ENCODE measurements at regions not wholly inside any gene's neighbourhood (a gene's known extent, or its start where the extent isn't known, plus 50 kb on each side); places are given as distances from the start of the nearest gene placed in this dataset.

DNA sequence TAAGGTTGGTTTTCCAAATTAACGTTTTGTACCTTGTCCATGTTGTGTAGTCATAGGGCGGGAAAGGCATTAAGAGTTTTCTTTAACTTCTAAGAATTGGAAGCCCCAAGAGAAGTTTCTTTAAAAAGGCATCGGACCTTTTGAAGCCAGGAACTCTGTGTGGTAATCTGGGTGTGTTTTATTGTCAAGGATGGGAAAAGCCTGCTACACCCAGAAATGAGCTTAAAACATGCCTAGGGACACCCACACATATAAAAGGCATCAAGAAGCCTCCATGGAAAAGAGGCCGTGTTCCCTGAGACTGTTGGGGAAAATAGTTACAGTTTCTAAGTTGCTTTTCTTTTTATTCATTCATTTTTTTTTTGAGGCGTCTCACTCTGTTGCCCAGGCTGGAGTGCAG is 81.0 kb upstream of the PTHLH start:
- TF ChIP-seq ELF1 (IDR thresholded peaks at IDR 0.05; ENCODE audit: borderline replicate concordance, low read depth) (no peak), CBX3 (IDR thresholded peaks at IDR 0.05; ENCODE audit: low read depth) (no peak), CEBPB (IDR thresholded peaks at IDR 0.05; ENCODE audit: low read depth) (no peak), SRF (IDR thresholded peaks at IDR 0.05; ENCODE audit: low read depth) (no peak), FOSL1 (IDR thresholded peaks at IDR 0.05; ENCODE audit: low read depth) (no peak), YY1 (IDR thresholded peaks at IDR 0.05; ENCODE audit: extremely low read depth, insufficient replicate concordance, low read depth, low read length) (no peak), ZNF274 (IDR thresholded peaks at IDR 0.05; ENCODE audit: low read depth, low read length) (no peak)
- no peak overlapping the region for H3K4me3 ChIP-seq (replicated peaks in 1 of 2; ENCODE audit: low read depth in 1 of 2, low read length in 2 of 2)
- no peaks in the 10 kb centered on the region for H3K9me3 ChIP-seq (ENCODE audit: control insufficient read depth in 1 of 2, insufficient read depth in 1 of 2, low read depth in 1 of 2, low read length in 2 of 2)
- no peaks in the 10 kb centered on the region for H3K36me3 ChIP-seq (ENCODE audit: control insufficient read depth in 1 of 2, insufficient read depth in 2 of 2, low read length in 2 of 2)
- no peaks in the 10 kb centered on the region for H3K4me1 ChIP-seq (ENCODE audit: control insufficient read depth in 1 of 2, insufficient read depth in 2 of 2, low read length in 2 of 2)
- no peaks in the 10 kb centered on the region for H3K9me2 ChIP-seq (ENCODE audit: insufficient read depth)
- no peak overlapping the region for H3K4me2 ChIP-seq (ENCODE audit: low read length)
- H3K27ac ChIP-seq (ENCODE audit: low read depth, low read length) = no peak overlapping the region
- intact Hi-C loops (cut with micrococcal nuclease) = no loop called here
- no TSS peak for BruUV-seq (replicated peaks)
- no peak for DNase-seq (ENCODE audit: low read depth, low spot score)
- H3K27me3 ChIP-seq (ENCODE audit: insufficient read depth, low read length) = no peaks in the 10 kb centered on the region
- no peaks in the 10 kb centered on the region for H3K79me2 ChIP-seq (ENCODE audit: insufficient read depth, low read length)
- POLR2A ChIA-PET = no interaction called here
- RAD21 ChIA-PET (ENCODE audit: low non-redundant PET in 1 of 2, low total read pairs in 2 of 2, uncharacterized antibody in 2 of 2, unreplicated experiment in 2 of 2) = no interaction called here
- no peak overlapping the region for H2AFZ ChIP-seq (ENCODE audit: low read depth, low read length, poor library complexity, severe bottlenecking)
- ATAC-seq = no peak
- no peak overlapping the region for H3K9ac ChIP-seq (ENCODE audit: low read length)
- CTCF ChIA-PET = no interaction called here
- H4K20me1 ChIP-seq (ENCODE audit: insufficient read depth) = no peaks in the 10 kb centered on the region

DNA sequence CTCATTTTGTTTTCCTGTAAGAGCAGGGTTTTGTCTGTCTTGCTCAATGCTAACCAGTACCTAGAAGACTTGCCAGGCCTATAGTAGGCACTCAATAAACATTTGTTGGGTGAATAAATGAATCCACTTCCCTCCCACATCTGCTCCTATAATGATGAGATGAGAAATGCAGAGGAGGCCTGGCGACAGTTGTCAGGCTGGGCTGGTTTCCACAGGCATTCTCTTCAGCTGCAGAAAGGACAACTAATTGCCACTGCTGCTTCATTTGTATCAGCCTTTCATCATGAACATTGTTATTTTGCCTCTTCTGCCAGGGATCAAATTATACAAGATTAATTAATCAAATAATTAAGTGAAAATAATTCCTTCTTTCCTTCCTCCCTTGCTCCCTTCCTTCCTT is 82.0 kb upstream of the PTHLH start:
- H2AFZ ChIP-seq (ENCODE audit: low read depth, low read length, poor library complexity, severe bottlenecking) = no peak overlapping the region
- intact Hi-C loops (cut with micrococcal nuclease) = no loop called here
- TF ChIP-seq ZNF274 (IDR thresholded peaks at IDR 0.05; ENCODE audit: low read depth, low read length) (no peak), EZH2phosphoT487 (IDR thresholded peaks at IDR 0.05; ENCODE audit: borderline replicate concordance) (no peak), EGR1 (IDR thresholded peaks at IDR 0.05; ENCODE audit: low read depth) (no peak), POLR2A (IDR thresholded peaks at IDR 0.05; ENCODE audit: borderline replicate concordance, extremely low read depth, insufficient read depth, insufficient read length) (no peak), SRF (IDR thresholded peaks at IDR 0.05; ENCODE audit: low read depth) (no peak), RAD21 (IDR thresholded peaks at IDR 0.05; ENCODE audit: low read depth) (no peak), SP1 (IDR thresholded peaks at IDR 0.05; ENCODE audit: low read depth) (no peak), JUND (IDR thresholded peaks at IDR 0.05) (no peak), CBX3 (IDR thresholded peaks at IDR 0.05; ENCODE audit: low read depth) (no peak)
- TF ChIP-seq, protein P1, sequence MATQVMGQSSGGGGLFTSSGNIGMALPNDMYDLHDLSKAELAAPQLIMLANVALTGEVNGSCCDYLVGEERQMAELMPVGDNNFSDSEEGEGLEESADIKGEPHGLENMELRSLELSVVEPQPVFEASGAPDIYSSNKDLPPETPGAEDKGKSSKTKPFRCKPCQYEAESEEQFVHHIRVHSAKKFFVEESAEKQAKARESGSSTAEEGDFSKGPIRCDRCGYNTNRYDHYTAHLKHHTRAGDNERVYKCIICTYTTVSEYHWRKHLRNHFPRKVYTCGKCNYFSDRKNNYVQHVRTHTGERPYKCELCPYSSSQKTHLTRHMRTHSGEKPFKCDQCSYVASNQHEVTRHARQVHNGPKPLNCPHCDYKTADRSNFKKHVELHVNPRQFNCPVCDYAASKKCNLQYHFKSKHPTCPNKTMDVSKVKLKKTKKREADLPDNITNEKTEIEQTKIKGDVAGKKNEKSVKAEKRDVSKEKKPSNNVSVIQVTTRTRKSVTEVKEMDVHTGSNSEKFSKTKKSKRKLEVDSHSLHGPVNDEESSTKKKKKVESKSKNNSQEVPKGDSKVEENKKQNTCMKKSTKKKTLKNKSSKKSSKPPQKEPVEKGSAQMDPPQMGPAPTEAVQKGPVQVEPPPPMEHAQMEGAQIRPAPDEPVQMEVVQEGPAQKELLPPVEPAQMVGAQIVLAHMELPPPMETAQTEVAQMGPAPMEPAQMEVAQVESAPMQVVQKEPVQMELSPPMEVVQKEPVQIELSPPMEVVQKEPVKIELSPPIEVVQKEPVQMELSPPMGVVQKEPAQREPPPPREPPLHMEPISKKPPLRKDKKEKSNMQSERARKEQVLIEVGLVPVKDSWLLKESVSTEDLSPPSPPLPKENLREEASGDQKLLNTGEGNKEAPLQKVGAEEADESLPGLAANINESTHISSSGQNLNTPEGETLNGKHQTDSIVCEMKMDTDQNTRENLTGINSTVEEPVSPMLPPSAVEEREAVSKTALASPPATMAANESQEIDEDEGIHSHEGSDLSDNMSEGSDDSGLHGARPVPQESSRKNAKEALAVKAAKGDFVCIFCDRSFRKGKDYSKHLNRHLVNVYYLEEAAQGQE (IDR thresholded peaks at IDR 0.05; ENCODE audit: low read depth) = no peak
- TF ChIP-seq, protein P2, sequence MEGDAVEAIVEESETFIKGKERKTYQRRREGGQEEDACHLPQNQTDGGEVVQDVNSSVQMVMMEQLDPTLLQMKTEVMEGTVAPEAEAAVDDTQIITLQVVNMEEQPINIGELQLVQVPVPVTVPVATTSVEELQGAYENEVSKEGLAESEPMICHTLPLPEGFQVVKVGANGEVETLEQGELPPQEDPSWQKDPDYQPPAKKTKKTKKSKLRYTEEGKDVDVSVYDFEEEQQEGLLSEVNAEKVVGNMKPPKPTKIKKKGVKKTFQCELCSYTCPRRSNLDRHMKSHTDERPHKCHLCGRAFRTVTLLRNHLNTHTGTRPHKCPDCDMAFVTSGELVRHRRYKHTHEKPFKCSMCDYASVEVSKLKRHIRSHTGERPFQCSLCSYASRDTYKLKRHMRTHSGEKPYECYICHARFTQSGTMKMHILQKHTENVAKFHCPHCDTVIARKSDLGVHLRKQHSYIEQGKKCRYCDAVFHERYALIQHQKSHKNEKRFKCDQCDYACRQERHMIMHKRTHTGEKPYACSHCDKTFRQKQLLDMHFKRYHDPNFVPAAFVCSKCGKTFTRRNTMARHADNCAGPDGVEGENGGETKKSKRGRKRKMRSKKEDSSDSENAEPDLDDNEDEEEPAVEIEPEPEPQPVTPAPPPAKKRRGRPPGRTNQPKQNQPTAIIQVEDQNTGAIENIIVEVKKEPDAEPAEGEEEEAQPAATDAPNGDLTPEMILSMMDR (IDR thresholded peaks at IDR 0.05 in 2 of 3, conservative IDR thresholded peaks at IDR 0.05 in 1 of 3; ENCODE audit: borderline replicate concordance in 1 of 3, insufficient read depth in 1 of 3, low read depth in 2 of 3, low read length in 2 of 3) = no peak
- TF ChIP-seq, protein P3, sequence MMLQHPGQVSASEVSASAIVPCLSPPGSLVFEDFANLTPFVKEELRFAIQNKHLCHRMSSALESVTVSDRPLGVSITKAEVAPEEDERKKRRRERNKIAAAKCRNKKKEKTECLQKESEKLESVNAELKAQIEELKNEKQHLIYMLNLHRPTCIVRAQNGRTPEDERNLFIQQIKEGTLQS (IDR thresholded peaks at IDR 0.05) = no peak

More for the DNA sequence above, 82.0 kb upstream of the PTHLH start:
- no peaks in the 10 kb centered on the region for H4K20me1 ChIP-seq (ENCODE audit: insufficient read depth)
- ChIA-PET RAD21 (ENCODE audit: low non-redundant PET in 1 of 2, low total read pairs in 2 of 2, uncharacterized antibody in 2 of 2, unreplicated experiment in 2 of 2) (no interaction called here), CTCF (no interaction called here), POLR2A (no interaction called here)
- no peaks in the 10 kb centered on the region for H3K79me2 ChIP-seq (ENCODE audit: insufficient read depth, low read length)
- H3K9ac ChIP-seq (ENCODE audit: low read length) = no peak overlapping the region
- DNase-seq (ENCODE audit: low read depth, low spot score) (no peak), ATAC-seq (no peak)
- H3K36me3 ChIP-seq (ENCODE audit: control insufficient read depth in 1 of 2, insufficient read depth in 2 of 2, low read length in 2 of 2) = no peaks in the 10 kb centered on the region
- no TSS peak for BruUV-seq (replicated peaks)
- no peaks in the 10 kb centered on the region for H3K27me3 ChIP-seq (ENCODE audit: insufficient read depth, low read length)
- no peak overlapping the region for H3K4me2 ChIP-seq (ENCODE audit: low read length)
- no peaks in the 10 kb centered on the region for H3K9me3 ChIP-seq (ENCODE audit: control insufficient read depth in 1 of 2, insufficient read depth in 1 of 2, low read depth in 1 of 2, low read length in 2 of 2)
- no peaks in the 10 kb centered on the region for H3K4me1 ChIP-seq (ENCODE audit: control insufficient read depth in 1 of 2, insufficient read depth in 2 of 2, low read length in 2 of 2)
- H3K27ac ChIP-seq (ENCODE audit: low read depth, low read length) = no peak overlapping the region
- no peaks in the 10 kb centered on the region for H3K9me2 ChIP-seq (ENCODE audit: insufficient read depth)
- no peak overlapping the region for H3K4me3 ChIP-seq (replicated peaks in 1 of 2; ENCODE audit: low read depth in 1 of 2, low read length in 2 of 2)

All from HCT116 (cell line).